CD4-positive, alpha-beta T cell treated with Interleukin-12 subunit alpha and Interleukin-12 subunit beta, for 1 hour (primary cell): ENCODE measurements at regions not wholly inside any gene's neighbourhood (a gene's known extent, or its start where the extent isn't known, plus 50 kb on each side); places are given as distances from the start of the nearest gene placed in this dataset.
"Not testable (repeated sequence)": the region's sequence is repeated elsewhere in the genome, so short reads cannot be mapped to it uniquely, and the experiment has no call there.

Source experiments
- DNase-seq: peaks from one replicate; pipeline ENCODE4 v3.0.0-alpha.2; 2020

GRCh38 chr9:7338586-7339281, 460.8 kb downstream of the DMAC1 start:
- DNase-seq, result no peak

- no peak for DNase-seq
These were observed 463.1 kb downstream of the DMAC1 start for GRCh38 chr9:7336356-7337065.

- DNase-seq, result no peak
These were observed 465.9 kb downstream of the DMAC1 start for GRCh38 chr9:7333719-7334118.

- DNase-seq, result no peak
These were observed 466.8 kb downstream of the DMAC1 start for GRCh38 chr9:7332780-7333179.

- no peak for DNase-seq
These were observed 471.1 kb downstream of the DMAC1 start for GRCh38 chr9:7328453-7328852.

- no peak for DNase-seq
These were observed 473.6 kb downstream of the DMAC1 start for GRCh38 chr9:7325995-7326394.

- DNase-seq, result no peak
These were observed 475.4 kb downstream of the DMAC1 start for GRCh38 chr9:7324152-7324598.

GRCh38 chr9:7320841-7321240, 478.7 kb downstream of the DMAC1 start:
- no peak for DNase-seq

- no peak for DNase-seq
These were observed 479.4 kb downstream of the DMAC1 start for GRCh38 chr9:7320139-7320538.

GRCh38 chr9:7318920-7319319, 480.7 kb downstream of the DMAC1 start:
- DNase-seq, result no peak

GRCh38 chr9:7316967-7317366, 482.6 kb downstream of the DMAC1 start:
- no peak for DNase-seq

- no peak for DNase-seq
These were observed 483.3 kb downstream of the DMAC1 start for GRCh38 chr9:7316166-7316795.

GRCh38 chr9:7315746-7316145, 483.8 kb downstream of the DMAC1 start:
- DNase-seq, result no peak

- no peak for DNase-seq
These were observed 484.5 kb downstream of the DMAC1 start for GRCh38 chr9:7315116-7315515.

- DNase-seq, result no peak
These were observed 486.2 kb downstream of the DMAC1 start for GRCh38 chr9:7313389-7313788.

GRCh38 chr9:7309051-7309450, 490.5 kb downstream of the DMAC1 start:
- DNase-seq, result not testable (repeated sequence)

- no peak for DNase-seq
These were observed 493.9 kb downstream of the DMAC1 start for GRCh38 chr9:7305677-7306076.

GRCh38 chr9:7304627-7304995, 495.0 kb downstream of the DMAC1 start:
- DNase-seq, result no peak

- DNase-seq, result no peak
These were observed 495.5 kb downstream of the DMAC1 start for GRCh38 chr9:7303907-7304626.

GRCh38 chr9:7300484-7300883, 499.1 kb downstream of the DMAC1 start:
- no peak for DNase-seq

GRCh38 chr9:7298123-7298522, 501.5 kb downstream of the DMAC1 start:
- peak; percentile 1 for DNase-seq

GRCh38 chr9:7297521-7297920, 502.1 kb downstream of the DMAC1 start:
- DNase-seq, result no peak

- no peak for DNase-seq
These were observed 506.5 kb downstream of the DMAC1 start for GRCh38 chr9:7293091-7293490.

- DNase-seq, result no peak
These were observed 509.8 kb downstream of the DMAC1 start for GRCh38 chr9:7289773-7290172.
